ENCODE measurements at regions not wholly inside any gene's neighbourhood (a gene's known extent, or its start where the extent isn't known, plus 50 kb on each side); places are given as distances from the start of the nearest gene placed in this dataset.
A peak's percentile ranks its signal among the peaks of the same experiment; 100 is the strongest.
"Not testable (repeated sequence)": the region's sequence is repeated elsewhere in the genome, so short reads cannot be mapped to it uniquely, and the experiment has no call there.

GRCh38 chr3:5767304-5767703 lies 579.8 kb downstream of the EDEM1 start:
- no peak overlapping the region for H3K27ac Mint-ChIP-seq
- H3K27me3 ChIP-seq (ENCODE audit: control insufficient read depth, insufficient read depth, low read length), result no peaks in the 10 kb centered on the region
- ATAC-seq (ENCODE audit: low read depth in 2 of 2), result no peak

GRCh38 chr3:5768281-5768945 lies 580.9 kb downstream of the EDEM1 start:
- no peaks in the 10 kb centered on the region for H3K4me1 ChIP-seq (ENCODE audit: control insufficient read depth, insufficient read depth, low read length, poor library complexity, severe bottlenecking)
- H3K4me1 Mint-ChIP-seq, result no peaks in the 10 kb centered on the region
- no peak overlapping the region for H3K4me3 Mint-ChIP-seq
- H3K4me3 ChIP-seq (ENCODE audit: low read depth, low read length), result no peak overlapping the region
- no peaks in the 10 kb centered on the region for H3K36me3 ChIP-seq (ENCODE audit: control insufficient read depth, insufficient read depth, low read length)
- no peaks in the 10 kb centered on the region for H3K9me3 ChIP-seq (ENCODE audit: control insufficient read depth in 2 of 2, low read length in 2 of 2)
- no peaks in the 10 kb centered on the region for H3K36me3 Mint-ChIP-seq
- peaks cover 0 to 7% (median 2%) of the 10 kb centered on the region in 7 donors for H3K9me3 Mint-ChIP-seq
- no peaks in the 10 kb centered on the region for H3K27me3 Mint-ChIP-seq
- H3K27ac Mint-ChIP-seq, result no peak overlapping the region
- H3K27me3 ChIP-seq (ENCODE audit: control insufficient read depth, insufficient read depth, low read length), result no peaks in the 10 kb centered on the region
- ATAC-seq (ENCODE audit: low read depth in 2 of 2) (no peak), DNase-seq (no peak)
- H3K27ac ChIP-seq (ENCODE audit: insufficient read depth, low read length, poor library complexity, severe bottlenecking), result no peak overlapping the region

More at GRCh38 chr3:5767304-5767703, 579.8 kb downstream of the EDEM1 start:
- Histone ChIP-seq H3K36me3 (ENCODE audit: control insufficient read depth, insufficient read depth, low read length) (no peaks in the 10 kb centered on the region), H3K4me3 (ENCODE audit: low read depth, low read length) (no peak overlapping the region), H3K9me3 (ENCODE audit: control insufficient read depth in 2 of 2, low read length in 2 of 2) (no peaks in the 10 kb centered on the region), H3K27ac (ENCODE audit: insufficient read depth, low read length, poor library complexity, severe bottlenecking) (no peak overlapping the region), H3K4me1 (ENCODE audit: control insufficient read depth, insufficient read depth, low read length, poor library complexity, severe bottlenecking) (no peaks in the 10 kb centered on the region)
- Mint-ChIP-seq H3K36me3 (no peaks in the 10 kb centered on the region), H3K4me1 (no peaks in the 10 kb centered on the region), H3K27me3 (no peaks in the 10 kb centered on the region), H3K4me3 (peak overlapping the region in 1 of 4 donors; percentile 21), H3K9me3 (peaks cover 0 to 5% (median 2%) of the 10 kb centered on the region in 7 donors)
- no peak for DNase-seq

- Mint-ChIP-seq H3K4me1 (no peaks in the 10 kb centered on the region), H3K9me3 (peaks cover 2 to 20% (median 4%) of the 10 kb centered on the region in 7 donors), H3K4me3 (no peak overlapping the region), H3K27ac (no peak overlapping the region), H3K27me3 (no peaks in the 10 kb centered on the region), H3K36me3 (no peaks in the 10 kb centered on the region)
- Histone ChIP-seq H3K27ac (ENCODE audit: insufficient read depth, low read length, poor library complexity, severe bottlenecking) (no peak overlapping the region), H3K9me3 (ENCODE audit: control insufficient read depth in 2 of 2, low read length in 2 of 2) (no peaks in the 10 kb centered on the region), H3K4me3 (ENCODE audit: low read depth, low read length) (no peak overlapping the region), H3K27me3 (ENCODE audit: control insufficient read depth, insufficient read depth, low read length) (no peaks in the 10 kb centered on the region), H3K36me3 (ENCODE audit: control insufficient read depth, insufficient read depth, low read length) (no peaks in the 10 kb centered on the region), H3K4me1 (ENCODE audit: control insufficient read depth, insufficient read depth, low read length, poor library complexity, severe bottlenecking) (no peaks in the 10 kb centered on the region)
- ATAC-seq (ENCODE audit: low read depth in 2 of 2) (no peak), DNase-seq (no peak)
These were observed 582.3 kb downstream of the EDEM1 start for GRCh38 chr3:5769825-5770224.

- H3K4me1 Mint-ChIP-seq, result no peaks in the 10 kb centered on the region
- no peaks in the 10 kb centered on the region for H3K27me3 ChIP-seq (ENCODE audit: control insufficient read depth, insufficient read depth, low read length)
These were observed 586.8 kb downstream of the EDEM1 start for GRCh38 chr3:5774337-5774736.

GRCh38 chr3:5775100-5775499 lies 587.6 kb downstream of the EDEM1 start:
- H3K27ac ChIP-seq (ENCODE audit: insufficient read depth, low read length, poor library complexity, severe bottlenecking); H3K36me3 Mint-ChIP-seq; H3K36me3 ChIP-seq (ENCODE audit: control insufficient read depth, insufficient read depth, low read length); H3K4me1 Mint-ChIP-seq; ATAC-seq (ENCODE audit: low read depth in 2 of 2); H3K4me3 ChIP-seq (ENCODE audit: low read depth, low read length); H3K27me3 ChIP-seq (ENCODE audit: control insufficient read depth, insufficient read depth, low read length); H3K27me3 Mint-ChIP-seq; H3K27ac Mint-ChIP-seq; H3K9me3 ChIP-seq (ENCODE audit: control insufficient read depth in 2 of 2, low read length in 2 of 2); H3K4me3 Mint-ChIP-seq; H3K4me1 ChIP-seq (ENCODE audit: control insufficient read depth, insufficient read depth, low read length, poor library complexity, severe bottlenecking); DNase-seq: not testable (repeated sequence)
- H3K9me3 Mint-ChIP-seq, result peaks cover 0 to 20% (median 7%) of the 10 kb centered on the region in 7 donors

More at GRCh38 chr3:5774337-5774736, 586.8 kb downstream of the EDEM1 start:
- no peak overlapping the region for H3K27ac Mint-ChIP-seq
- H3K4me3 ChIP-seq (ENCODE audit: low read depth, low read length), result no peak overlapping the region
- H3K27me3 Mint-ChIP-seq, result no peaks in the 10 kb centered on the region
- no peaks in the 10 kb centered on the region for H3K36me3 ChIP-seq (ENCODE audit: control insufficient read depth, insufficient read depth, low read length)
- H3K36me3 Mint-ChIP-seq, result no peaks in the 10 kb centered on the region
- no peak overlapping the region for H3K27ac ChIP-seq (ENCODE audit: insufficient read depth, low read length, poor library complexity, severe bottlenecking)
- ATAC-seq (ENCODE audit: low read depth in 2 of 2), result no peak
- H3K4me3 Mint-ChIP-seq, result no peak overlapping the region
- H3K9me3 ChIP-seq (ENCODE audit: control insufficient read depth in 2 of 2, low read length in 2 of 2), result no peaks in the 10 kb centered on the region
- no peak for DNase-seq
- peaks cover 0 to 20% (median 7%) of the 10 kb centered on the region in 7 donors for H3K9me3 Mint-ChIP-seq
- H3K4me1 ChIP-seq (ENCODE audit: control insufficient read depth, insufficient read depth, low read length, poor library complexity, severe bottlenecking), result no peaks in the 10 kb centered on the region

- Mint-ChIP-seq H3K4me3 (no peak overlapping the region), H3K27me3 (no peaks in the 10 kb centered on the region), H3K9me3 (peaks cover 0 to 9% (median 4%) of the 10 kb centered on the region in 7 donors), H3K36me3 (no peaks in the 10 kb centered on the region), H3K4me1 (no peaks in the 10 kb centered on the region), H3K27ac (no peak overlapping the region)
- ATAC-seq (ENCODE audit: low read depth in 2 of 2), result no peak
- Histone ChIP-seq H3K4me3 (ENCODE audit: low read depth, low read length) (no peak overlapping the region), H3K27me3 (ENCODE audit: control insufficient read depth, insufficient read depth, low read length) (no peaks in the 10 kb centered on the region), H3K36me3 (ENCODE audit: control insufficient read depth, insufficient read depth, low read length) (no peaks in the 10 kb centered on the region), H3K4me1 (ENCODE audit: control insufficient read depth, insufficient read depth, low read length, poor library complexity, severe bottlenecking) (no peaks in the 10 kb centered on the region), H3K9me3 (ENCODE audit: control insufficient read depth in 2 of 2, low read length in 2 of 2) (no peaks in the 10 kb centered on the region), H3K27ac (ENCODE audit: insufficient read depth, low read length, poor library complexity, severe bottlenecking) (no peak overlapping the region)
- no peak for DNase-seq
These were observed 597.2 kb downstream of the EDEM1 start for GRCh38 chr3:5784690-5785089.

GRCh38 chr3:5787861-5788488 lies 600.5 kb downstream of the EDEM1 start:
- no peaks in the 10 kb centered on the region for H3K36me3 ChIP-seq (ENCODE audit: control insufficient read depth, insufficient read depth, low read length)
- no peak overlapping the region for H3K4me3 Mint-ChIP-seq
- no peak overlapping the region for H3K4me3 ChIP-seq (ENCODE audit: low read depth, low read length)
- no peak overlapping the region for H3K27ac ChIP-seq (ENCODE audit: insufficient read depth, low read length, poor library complexity, severe bottlenecking)
- peaks cover 0 to 11% (median 3%) of the 10 kb centered on the region in 7 donors for H3K9me3 Mint-ChIP-seq
- no peaks in the 10 kb centered on the region for H3K9me3 ChIP-seq (ENCODE audit: control insufficient read depth in 2 of 2, low read length in 2 of 2)
- no peaks in the 10 kb centered on the region for H3K27me3 Mint-ChIP-seq
- no peaks in the 10 kb centered on the region for H3K27me3 ChIP-seq (ENCODE audit: control insufficient read depth, insufficient read depth, low read length)
- no peaks in the 10 kb centered on the region for H3K4me1 Mint-ChIP-seq
- ATAC-seq (ENCODE audit: low read depth in 2 of 2) (no peak), DNase-seq (no peak)
- no peak overlapping the region for H3K27ac Mint-ChIP-seq
- no peaks in the 10 kb centered on the region for H3K36me3 Mint-ChIP-seq
- no peaks in the 10 kb centered on the region for H3K4me1 ChIP-seq (ENCODE audit: control insufficient read depth, insufficient read depth, low read length, poor library complexity, severe bottlenecking)

GRCh38 chr3:5788496-5788895 lies 601.0 kb downstream of the EDEM1 start:
- Histone ChIP-seq H3K4me1 (ENCODE audit: control insufficient read depth, insufficient read depth, low read length, poor library complexity, severe bottlenecking) (no peaks in the 10 kb centered on the region), H3K4me3 (ENCODE audit: low read depth, low read length) (no peak overlapping the region), H3K27me3 (ENCODE audit: control insufficient read depth, insufficient read depth, low read length) (no peaks in the 10 kb centered on the region), H3K27ac (ENCODE audit: insufficient read depth, low read length, poor library complexity, severe bottlenecking) (no peak overlapping the region), H3K9me3 (ENCODE audit: control insufficient read depth in 2 of 2, low read length in 2 of 2) (no peaks in the 10 kb centered on the region), H3K36me3 (ENCODE audit: control insufficient read depth, insufficient read depth, low read length) (no peaks in the 10 kb centered on the region)
- Mint-ChIP-seq H3K27me3 (no peaks in the 10 kb centered on the region), H3K27ac (no peak overlapping the region), H3K4me3 (no peak overlapping the region), H3K36me3 (no peaks in the 10 kb centered on the region), H3K9me3 (peaks cover 0 to 8% (median 2%) of the 10 kb centered on the region in 7 donors), H3K4me1 (no peaks in the 10 kb centered on the region)
- ATAC-seq (ENCODE audit: low read depth in 2 of 2), result no peak
- DNase-seq, result no peak

Data from CD4-positive, CD25-positive, alpha-beta regulatory T cell (primary cell).